ENCODE measurements at regions not wholly inside any gene's neighbourhood (a gene's known extent, or its start where the extent isn't known, plus 50 kb on each side); places are given as distances from the start of the nearest gene placed in this dataset.

- no peak for TF ChIP-seq SIN3A (IDR thresholded peaks at IDR 0.05; ENCODE audit: borderline replicate concordance, insufficient read depth, low read length)
- TF ChIP-seq REST (IDR thresholded peaks at IDR 0.05; ENCODE audit: insufficient read depth in 1 of 2, low read depth in 2 of 2, low read length in 2 of 2) = no peak
- TF ChIP-seq POLR2AphosphoS5 (IDR thresholded peaks at IDR 0.05; ENCODE audit: low read depth, low read length) = no peak
- TF ChIP-seq FOXP2 (optimal IDR thresholded peaks at IDR 0.05; ENCODE audit: borderline replicate concordance, extremely low read depth, extremely low read length, insufficient read depth) = no peak
These were observed 52.5 kb upstream of the UNC5B start for GRCh38 chr10:71159892-71160291.

- no peak for TF ChIP-seq TAF1 (IDR thresholded peaks at IDR 0.05; ENCODE audit: borderline replicate concordance, insufficient read depth, low read length)
- TF ChIP-seq POLR2AphosphoS5 (IDR thresholded peaks at IDR 0.05; ENCODE audit: low read depth, low read length) = no peak
- no peak for TF ChIP-seq SIN3A (IDR thresholded peaks at IDR 0.05; ENCODE audit: borderline replicate concordance, insufficient read depth, low read length)
- no peak for TF ChIP-seq FOXP2 (optimal IDR thresholded peaks at IDR 0.05; ENCODE audit: borderline replicate concordance, extremely low read depth, extremely low read length, insufficient read depth)
- TF ChIP-seq REST (IDR thresholded peaks at IDR 0.05; ENCODE audit: insufficient read depth in 1 of 2, low read depth in 2 of 2, low read length in 2 of 2) = no peak
These were observed 50.9 kb upstream of the UNC5B start for GRCh38 chr10:71161425-71161824.

Measured in PFSK-1 (cell line).